ENCODE measurements at regions not wholly inside any gene's neighbourhood (a gene's known extent, or its start where the extent isn't known, plus 50 kb on each side); places are given as distances from the start of the nearest gene placed in this dataset.

GRCh38 chr15:99481113-99481950 lies 84.5 kb upstream of the MEF2A start:
- H3K36me3 ChIP-seq = no peaks in the 10 kb centered on the region
- H3K27ac ChIP-seq = no peak overlapping the region
- intact Hi-C loops (cut with DNase I; ENCODE audit: low total_unique reads) (no loop called here), in situ Hi-C loops (cut with MboI; ENCODE audit: low pct_ligation_motif_present in 1 of 4, low pct_unique_long_range_greater_than_20kb in 1 of 4, low sequenced_read_pairs in 3 of 4) (no loop called here)
- no peaks in the 10 kb centered on the region for H3K27me3 ChIP-seq
- 66 to 79% methylated on average over 3 to 8 of the region's 8 CpGs for WGBS, 2 donors (ENCODE audit: low coverage in 1 of 2)
- TF ChIP-seq CTCF (IDR thresholded peaks at IDR 0.05) (no peak), POLR2A (IDR thresholded peaks at IDR 0.05) (no peak), EP300 (IDR thresholded peaks at IDR 0.05; ENCODE audit: low read depth) (no peak), POLR2AphosphoS5 (IDR thresholded peaks at IDR 0.05) (no peak)
- peaks cover 9 to 20% (median 12%) of the 10 kb centered on the region in 4 donors for H3K4me1 ChIP-seq
- H3K4me3 ChIP-seq = no peak overlapping the region
- no peaks in the 10 kb centered on the region for H3K9me3 ChIP-seq
- no peak for DNase-seq

- peaks cover 4 to 20% (median 12%) of the 10 kb centered on the region in 4 donors for H3K4me1 ChIP-seq
- WGBS, 2 donors (ENCODE audit: low coverage in 1 of 2) = 71 to 72% methylated on average over 2 of the region's 2 CpGs
- intact Hi-C loops (cut with DNase I; ENCODE audit: low total_unique reads) (no loop called here), in situ Hi-C loops (cut with MboI; ENCODE audit: low pct_ligation_motif_present in 1 of 4, low pct_unique_long_range_greater_than_20kb in 1 of 4, low sequenced_read_pairs in 3 of 4) (no loop called here)
- no peaks in the 10 kb centered on the region for H3K36me3 ChIP-seq
- H3K4me3 ChIP-seq = no peak overlapping the region
- no peak for TF ChIP-seq POLR2A (IDR thresholded peaks at IDR 0.05)
- TF ChIP-seq EP300 (IDR thresholded peaks at IDR 0.05; ENCODE audit: low read depth) = no peak
- no peak for TF ChIP-seq CTCF (IDR thresholded peaks at IDR 0.05)
- TF ChIP-seq POLR2AphosphoS5 (IDR thresholded peaks at IDR 0.05) = no peak
- no peaks in the 10 kb centered on the region for H3K9me3 ChIP-seq
- DNase-seq = no peak
- H3K27me3 ChIP-seq = no peaks in the 10 kb centered on the region
- H3K27ac ChIP-seq = no peak overlapping the region
These were observed 83.9 kb upstream of the MEF2A start for GRCh38 chr15:99481951-99482230.

- H3K36me3 ChIP-seq = no peaks in the 10 kb centered on the region
- H3K4me1 ChIP-seq = peaks cover 5 to 17% (median 9%) of the 10 kb centered on the region in 4 donors
- intact Hi-C loops (cut with DNase I; ENCODE audit: low total_unique reads) (no loop called here), in situ Hi-C loops (cut with MboI; ENCODE audit: low pct_ligation_motif_present in 1 of 4, low pct_unique_long_range_greater_than_20kb in 1 of 4, low sequenced_read_pairs in 3 of 4) (no loop called here)
- no peaks in the 10 kb centered on the region for H3K9me3 ChIP-seq
- H3K4me3 ChIP-seq = no peak overlapping the region
- no peaks in the 10 kb centered on the region for H3K27me3 ChIP-seq
- H3K27ac ChIP-seq = no peak overlapping the region
- TF ChIP-seq CTCF (IDR thresholded peaks at IDR 0.05) = no peak
- TF ChIP-seq EP300 (IDR thresholded peaks at IDR 0.05; ENCODE audit: low read depth) = no peak
- no peak for TF ChIP-seq POLR2A (IDR thresholded peaks at IDR 0.05)
- TF ChIP-seq POLR2AphosphoS5 (IDR thresholded peaks at IDR 0.05) = no peak
- DNase-seq = no peak
- 94 to 96% methylated on average over 3 to 4 of the region's 4 CpGs for WGBS, 2 donors (ENCODE audit: low coverage in 1 of 2)
These were observed 82.8 kb upstream of the MEF2A start for GRCh38 chr15:99482993-99483392.

GRCh38 chr15:99485153-99485961 lies 80.4 kb upstream of the MEF2A start:
- Histone ChIP-seq H3K27me3 (no peaks in the 10 kb centered on the region), H3K36me3 (no peaks in the 10 kb centered on the region), H3K4me3 (no peak overlapping the region), H3K27ac (peak overlapping the region; percentile 15 to 59 (median 46)), H3K9me3 (no peaks in the 10 kb centered on the region), H3K4me1 (peaks cover 7 to 17% (median 9%) of the 10 kb centered on the region in 4 donors)
- TF ChIP-seq CTCF (IDR thresholded peaks at IDR 0.05) (no peak), POLR2AphosphoS5 (IDR thresholded peaks at IDR 0.05) (no peak), POLR2A (IDR thresholded peaks at IDR 0.05) (no peak)
- in situ Hi-C loops (cut with MboI; ENCODE audit: low pct_ligation_motif_present in 1 of 4, low pct_unique_long_range_greater_than_20kb in 1 of 4, low sequenced_read_pairs in 3 of 4) (no loop called here), intact Hi-C loops (cut with DNase I; ENCODE audit: low total_unique reads) (no loop called here)
- 64 to 74% methylated on average over 4 to 11 of the region's 11 CpGs for WGBS, 2 donors (ENCODE audit: low coverage in 1 of 2)
- DNase-seq = no peak

All from transverse colon (tissue), 4 donors.